ENCODE measurements at regions not wholly inside any gene's neighbourhood (a gene's known extent, or its start where the extent isn't known, plus 50 kb on each side); places are given as distances from the start of the nearest gene placed in this dataset.

GRCh38 chr22:47748957-47749356, 986.5 kb downstream of the TBC1D22A start:
- no peak for DNase-seq

- DNase-seq, result no peak
Observed at GRCh38 chr22:47748271-47748670, 985.8 kb downstream of the TBC1D22A start.

GRCh38 chr22:47740109-47740805, 977.8 kb downstream of the TBC1D22A start:
- no peak for DNase-seq

DNA sequence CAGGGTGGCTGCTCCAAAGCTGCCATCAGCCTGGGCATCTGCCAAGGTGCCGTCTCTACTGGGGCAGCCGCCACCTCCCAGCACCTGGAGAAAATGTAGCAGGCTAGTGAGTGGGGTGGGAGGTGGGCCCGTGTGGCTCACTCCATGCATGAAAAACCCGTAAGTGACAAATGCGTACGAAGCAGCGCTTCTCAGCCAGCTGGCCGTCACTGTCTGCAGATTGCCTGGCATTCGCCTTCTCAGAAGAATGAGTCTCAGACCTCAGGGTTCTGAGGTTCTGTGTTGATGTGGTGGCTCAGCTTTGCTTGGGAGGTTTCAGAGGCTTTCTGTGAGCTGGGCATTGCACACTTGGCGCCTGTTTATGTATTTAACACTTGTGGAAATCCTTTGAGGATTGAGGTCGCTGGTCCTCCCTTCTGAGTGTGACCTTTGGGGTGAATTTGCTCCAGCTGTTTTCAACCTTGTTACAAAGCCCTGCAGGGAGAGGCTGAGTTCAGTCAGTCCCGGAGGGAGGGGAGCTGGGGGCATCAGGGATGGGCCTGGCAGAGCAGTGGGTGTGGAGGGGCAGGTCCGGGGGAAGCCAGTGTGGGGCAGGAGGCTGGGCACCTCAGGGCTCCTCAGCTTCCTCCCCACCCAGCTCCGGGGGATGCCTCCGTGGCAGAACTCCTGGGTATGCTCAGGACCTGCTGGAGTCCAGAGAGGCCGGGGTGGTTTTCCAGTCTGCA, 977.0 kb downstream of the TBC1D22A start:
- no peak for DNase-seq

GRCh38 chr22:47738472-47739013, 976.1 kb downstream of the TBC1D22A start:
- no peak for DNase-seq

DNA sequence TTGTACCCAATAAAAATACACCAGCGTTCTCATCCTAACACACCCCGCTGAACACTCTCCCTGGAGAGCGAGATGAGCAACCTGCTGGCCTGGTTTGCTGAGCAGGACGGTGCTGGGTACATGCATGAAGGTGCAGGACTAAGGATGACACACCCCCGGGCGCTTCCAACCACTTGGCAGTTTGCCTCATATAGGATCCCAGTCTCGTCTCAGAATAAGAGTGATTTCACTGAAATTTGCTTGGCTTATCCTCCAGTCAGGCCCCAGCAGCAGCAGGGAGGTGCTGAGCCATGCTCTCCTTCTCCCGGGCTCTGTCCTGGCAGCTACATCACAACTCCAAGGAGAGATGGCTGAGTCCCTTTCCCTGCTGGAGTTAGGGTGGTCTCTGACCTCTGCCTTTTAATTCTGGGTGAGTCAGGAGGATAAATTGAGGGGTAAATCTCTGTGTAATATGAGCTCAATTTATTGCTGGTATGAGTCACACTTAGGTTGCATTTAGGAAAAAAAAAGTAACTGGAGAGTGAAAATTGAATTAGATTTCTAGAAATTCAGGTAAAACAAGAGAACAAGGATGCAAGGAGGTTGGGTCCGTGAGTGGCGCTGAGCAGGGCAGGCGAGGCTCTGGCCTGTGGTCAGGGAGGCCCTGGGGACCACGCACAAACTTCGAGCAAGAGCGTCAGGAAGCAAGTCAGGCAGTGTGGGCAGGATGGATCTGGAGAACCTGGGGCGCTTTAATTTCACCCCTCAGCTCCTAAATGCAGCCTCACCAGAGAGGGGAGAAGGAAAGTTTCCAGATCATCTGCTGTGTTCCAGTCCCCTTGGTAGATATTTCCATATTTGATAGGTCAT, 974.0 kb downstream of the TBC1D22A start:
- no peak for DNase-seq

DNA sequence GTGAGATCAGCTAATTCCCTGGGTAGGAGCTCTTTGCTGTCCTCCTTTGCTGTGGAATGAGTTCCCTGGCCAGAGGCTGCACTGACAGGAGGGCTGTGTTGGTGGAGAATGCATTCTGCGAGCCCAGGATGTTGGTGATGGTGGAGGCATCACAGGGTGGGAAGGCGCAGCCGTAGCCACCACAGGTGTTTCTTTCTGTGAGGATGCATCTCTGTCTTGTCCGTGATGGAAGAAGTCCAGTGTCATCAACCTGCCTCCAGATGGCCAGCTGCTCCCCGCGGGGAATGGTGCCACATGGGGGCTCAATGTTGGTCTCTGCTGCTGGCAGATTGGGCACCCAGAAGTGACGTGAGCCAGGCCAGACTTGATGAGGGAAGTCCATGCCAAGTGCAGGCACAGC, 972.1 kb downstream of the TBC1D22A start:
- DNase-seq, result no peak

- DNase-seq, result no peak
Observed at GRCh38 chr22:47727641-47728040, 965.2 kb downstream of the TBC1D22A start.

DNA sequence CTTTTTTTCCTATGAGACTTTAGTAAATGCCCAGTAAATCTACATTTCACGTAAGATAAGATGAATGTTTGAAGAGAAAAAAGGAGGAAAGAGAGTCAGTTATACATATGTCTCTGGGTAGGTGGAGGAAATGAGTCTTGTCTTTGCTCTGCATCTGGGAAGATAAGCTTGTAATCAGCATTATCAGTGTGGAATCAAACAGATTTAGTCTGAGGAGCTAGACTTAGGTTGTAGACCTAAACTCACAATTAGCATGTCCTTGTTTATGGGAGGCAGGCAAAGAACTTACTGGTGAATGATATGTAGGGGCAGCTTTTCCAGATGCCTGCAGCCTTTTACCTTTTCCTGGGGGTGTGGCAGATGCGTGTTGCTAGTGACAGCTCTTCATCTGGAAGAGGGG, 962.3 kb downstream of the TBC1D22A start:
- no peak for DNase-seq

- DNase-seq, result no peak
Observed at GRCh38 chr22:47724030-47724429, 961.6 kb downstream of the TBC1D22A start.

DNA sequence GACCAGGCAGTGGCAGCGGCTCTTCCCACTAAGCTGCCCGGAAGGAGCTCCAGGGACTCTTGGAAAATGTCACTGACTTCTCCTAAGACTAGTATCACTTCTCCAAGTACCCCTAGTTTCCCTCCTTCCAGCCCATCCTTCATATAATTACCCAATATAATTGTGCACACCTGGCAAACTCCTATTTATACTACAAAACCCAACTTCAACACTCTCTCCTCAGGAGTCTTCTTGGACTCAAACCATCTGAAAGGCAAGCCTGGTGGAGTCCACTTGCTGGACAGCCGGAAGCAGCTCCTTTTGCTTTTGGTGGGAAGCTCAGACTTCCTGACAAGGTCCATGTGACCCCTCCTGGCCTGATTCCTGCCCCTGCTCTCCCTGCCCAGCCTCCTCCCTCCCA, 955.9 kb downstream of the TBC1D22A start:
- DNase-seq, result no peak

- no peak for DNase-seq
Observed at GRCh38 chr22:47716890-47717615, 954.6 kb downstream of the TBC1D22A start.

GRCh38 chr22:47715866-47716578, 953.6 kb downstream of the TBC1D22A start:
- no peak for DNase-seq

DNA sequence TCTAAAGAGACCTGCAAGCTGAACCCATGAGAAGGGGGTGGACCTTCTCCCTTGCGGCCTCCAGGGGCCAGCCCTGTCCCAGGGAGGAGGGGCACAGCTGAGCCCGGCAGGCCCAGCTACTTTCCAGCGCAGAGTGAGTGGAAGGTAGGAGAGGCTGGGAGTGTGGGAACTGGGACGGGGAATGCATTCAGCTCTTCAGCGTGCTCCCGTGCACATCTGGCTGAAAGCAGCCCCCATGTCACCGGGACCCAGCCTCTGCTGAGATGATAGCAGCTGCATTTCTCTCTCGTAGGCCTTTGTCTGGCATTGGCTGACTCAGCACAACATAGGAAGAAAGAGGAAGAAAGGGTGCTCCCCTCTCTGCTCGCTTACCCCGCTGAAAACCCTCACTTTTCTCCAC, 951.5 kb downstream of the TBC1D22A start:
- no peak for DNase-seq

DNA sequence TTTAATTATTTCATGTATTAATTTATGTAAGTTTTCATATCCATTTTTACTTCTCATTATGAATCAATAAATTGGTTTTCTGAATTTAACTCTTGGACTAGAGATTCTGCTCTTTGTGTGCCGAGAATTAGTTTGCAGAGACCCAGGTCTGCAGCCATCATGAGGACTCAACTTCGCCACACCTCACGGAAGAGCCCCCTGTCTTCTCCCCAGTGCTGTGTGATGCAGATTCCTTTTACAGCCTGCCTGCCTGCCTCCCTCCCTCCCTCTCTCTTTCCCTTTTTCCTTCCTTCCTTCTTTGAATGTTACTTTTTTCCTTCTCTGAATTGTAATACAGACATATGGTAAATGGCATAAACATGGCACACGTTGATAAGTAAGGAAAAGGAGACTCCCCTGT, 947.7 kb downstream of the TBC1D22A start:
- DNase-seq, result no peak

GRCh38 chr22:47705350-47705749, 942.9 kb downstream of the TBC1D22A start:
- DNase-seq, result no peak

GRCh38 chr22:47698906-47699305, 936.5 kb downstream of the TBC1D22A start:
- no peak for DNase-seq

GRCh38 chr22:47697861-47698260, 935.4 kb downstream of the TBC1D22A start:
- no peak for DNase-seq

DNA sequence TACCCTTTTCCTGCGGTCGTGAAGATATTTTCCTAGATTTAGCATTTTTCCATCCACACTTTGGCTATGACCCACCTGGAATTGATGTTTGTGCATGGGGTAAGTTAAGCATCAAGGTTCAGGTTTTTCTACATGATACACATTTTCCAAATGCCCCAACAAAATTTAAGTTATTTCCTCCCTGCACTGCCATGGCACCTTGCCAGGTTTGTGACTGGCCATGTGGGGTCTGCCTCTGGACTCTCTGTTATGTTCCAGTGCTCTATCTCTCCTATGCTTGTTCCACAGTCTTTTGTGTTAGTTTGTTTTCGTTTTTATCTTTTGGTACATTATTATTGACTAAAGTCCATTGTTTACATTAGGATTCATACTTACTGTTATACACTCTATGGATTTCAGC, 934.3 kb downstream of the TBC1D22A start:
- no peak for DNase-seq

DNA sequence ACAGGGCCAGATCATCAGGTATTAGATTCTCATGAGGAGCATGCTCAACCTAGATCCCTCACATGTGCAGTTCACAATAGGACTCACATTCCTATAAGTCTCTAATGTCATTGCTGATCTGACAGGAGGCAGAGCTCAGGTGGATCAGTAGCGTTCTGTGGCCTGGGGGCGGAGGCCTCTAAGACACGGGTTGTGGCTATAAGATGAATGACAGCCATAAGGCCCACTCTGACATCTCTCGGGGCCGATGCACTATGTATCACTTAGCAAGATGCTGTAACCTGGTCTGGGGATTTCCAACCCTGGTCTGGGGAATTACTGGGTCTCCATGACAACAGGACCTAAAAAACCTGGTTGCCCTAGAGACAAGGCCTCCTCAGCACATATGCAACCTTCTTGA, 932.7 kb downstream of the TBC1D22A start:
- DNase-seq, result no peak

DNA sequence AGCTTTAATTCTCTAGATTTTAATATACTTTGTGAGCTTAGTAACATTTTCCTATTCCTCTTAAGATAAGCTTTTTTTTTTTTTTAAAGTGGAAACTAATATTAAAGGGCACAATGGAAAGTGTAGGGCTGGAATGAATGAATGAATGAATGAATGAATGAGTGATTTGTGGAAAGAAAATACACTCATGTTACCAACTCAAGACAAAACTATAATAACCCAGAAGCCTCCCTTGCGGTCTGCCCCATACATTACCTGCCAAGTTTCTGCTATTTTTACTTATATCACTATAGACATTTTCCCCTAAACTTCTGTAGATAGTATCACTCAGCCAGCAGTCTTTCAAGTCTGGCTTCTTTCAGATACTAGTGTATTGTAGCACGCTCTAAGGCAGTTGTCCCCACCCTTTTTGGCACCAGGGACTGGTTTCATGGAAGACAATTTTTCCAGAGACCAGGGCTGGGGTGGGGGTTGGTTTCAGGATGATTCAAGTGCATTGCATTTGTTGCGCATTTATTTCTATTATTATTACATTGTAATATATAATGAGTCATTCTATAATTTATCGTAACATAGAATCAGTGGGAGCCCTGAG, 932.2 kb downstream of the TBC1D22A start:
- DNase-seq, result no peak

DNA sequence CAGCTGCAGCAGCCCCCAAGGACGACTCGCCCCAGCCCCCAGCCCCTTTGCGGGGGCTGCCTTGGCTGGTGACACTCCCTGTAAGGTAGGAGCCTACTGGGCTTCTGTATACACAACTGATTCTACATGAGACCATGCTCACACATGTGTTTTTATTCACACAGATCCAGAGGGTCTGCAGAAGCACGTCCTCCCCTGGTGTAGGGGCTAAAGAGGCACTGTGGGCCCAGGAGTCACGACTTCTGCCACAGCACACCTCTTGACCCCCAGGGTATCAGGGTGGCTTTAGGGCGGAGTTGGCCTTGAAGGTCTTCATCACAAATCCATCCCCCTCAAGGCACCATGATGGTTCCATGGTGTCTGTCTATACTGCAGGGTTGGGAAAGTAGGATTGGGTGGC, 931.2 kb downstream of the TBC1D22A start:
- DNase-seq, result no peak
